Liver (tissue), 8 donors: ENCODE measurements at regions not wholly inside any gene's neighbourhood (a gene's known extent, or its start where the extent isn't known, plus 50 kb on each side); places are given as distances from the start of the nearest gene placed in this dataset.

Experiments used
- DNase-seq: peaks from one replicate; pipeline ENCODE4 v3.0.0-alpha.2; 2017; ENCODE audit warnings: low spot score
- H3K27ac ChIP-seq, 2 donors: one replicate each; pipeline ENCODE4 v1.7.0; 2013; ENCODE audit warnings: inconsistent platforms in 2 of 2, low read length in 2 of 2, control low read depth in 1 of 2, low read depth in 1 of 2, mild to moderate bottlenecking in 1 of 2
- H3K27me3 ChIP-seq, 4 donors: one replicate each; pipeline versions ENCODE4 v1.6.1 to v1.7.0; 2013; ENCODE audit warnings: low read length in 3 of 4, inconsistent platforms in 1 of 4, mild to moderate bottlenecking in 1 of 4, moderate library complexity in 1 of 4; ENCODE audit not compliant: control insufficient read depth in 4 of 4, insufficient read depth in 4 of 4
- H3K36me3 ChIP-seq, 4 donors: one replicate each; pipeline versions ENCODE4 v1.6.1 to v1.7.0; 2013; ENCODE audit warnings: low read length in 3 of 4, mild to moderate bottlenecking in 3 of 4, low read depth in 1 of 4, moderate library complexity in 1 of 4; ENCODE audit not compliant: control insufficient read depth in 4 of 4, insufficient read depth in 3 of 4
- H3K4me1 ChIP-seq, 4 donors: one replicate each; pipeline versions ENCODE4 v1.6.1 to v1.7.0; 2013; ENCODE audit warnings: low read length in 3 of 4, mild to moderate bottlenecking in 3 of 4, moderate library complexity in 1 of 4; ENCODE audit not compliant: control insufficient read depth in 4 of 4, insufficient read depth in 4 of 4
- H3K4me3 ChIP-seq, 3 donors: one replicate each; pipeline versions ENCODE4 v1.6.1 to v1.7.0; 2013; ENCODE audit warnings: low read length in 3 of 3, control low read depth in 1 of 3, low read depth in 1 of 3, mild to moderate bottlenecking in 1 of 3
- H3K9ac ChIP-seq, 2 donors: one replicate each; pipeline ENCODE4 v1.7.0; 2013; ENCODE audit warnings: low read length in 2 of 2, mild to moderate bottlenecking in 2 of 2, moderate library complexity in 2 of 2, control low read depth in 1 of 2, low read depth in 1 of 2
- H3K9me3 ChIP-seq, 4 donors: one replicate each; pipeline versions ENCODE4 v1.6.1 to v1.7.0; 2013; ENCODE audit warnings: low read length in 3 of 4; ENCODE audit not compliant: control insufficient read depth in 4 of 4
- CTCF ChIP-seq: fragments of 150-350 bp; IDR thresholded peaks from 2 replicates; pipeline ENCODE4 v1.5.1; 2017; ENCODE audit warnings: improper control_type of control experiment, low read depth, low read length; ENCODE audit not compliant: missing input control
- EGR1 ChIP-seq, 2 donors: IDR thresholded peaks; 2 replicates each; pipeline ENCODE4 v1.6.1; 2016 to 2018; ENCODE audit warnings: antibody characterized with exemption in 2 of 2, low read depth in 2 of 2
- FOXA1 ChIP-seq: IDR thresholded peaks from 2 replicates; pipeline ENCODE4 v1.6.1; 2016; ENCODE audit warnings: antibody characterized with exemption
- FOXA2 ChIP-seq: IDR thresholded peaks from 2 replicates; pipeline ENCODE4 v1.6.1; 2016; ENCODE audit warnings: antibody characterized with exemption
- GABPA ChIP-seq, 2 donors: IDR thresholded peaks in 1 of 2; conservative IDR thresholded peaks in 1 of 2; 2 replicates each; pipeline ENCODE4 v1.6.1; 2016; ENCODE audit warnings: antibody characterized with exemption in 2 of 2, mild to moderate bottlenecking in 1 of 2, moderate library complexity in 1 of 2
- HNF4A ChIP-seq, 2 donors: conservative IDR thresholded peaks; 2 replicates each; pipeline ENCODE4 v1.6.1; 2016; ENCODE audit warnings: antibody characterized with exemption in 2 of 2, mild to moderate bottlenecking in 2 of 2
- HNF4G ChIP-seq: IDR thresholded peaks from 2 replicates; pipeline ENCODE4 v1.6.1; 2016; ENCODE audit warnings: antibody characterized with exemption
- MAX ChIP-seq: IDR thresholded peaks from 2 replicates; pipeline ENCODE4 v1.6.1; 2016; ENCODE audit warnings: antibody characterized with exemption
- NR2F2 ChIP-seq: IDR thresholded peaks from 2 replicates; pipeline ENCODE4 v1.6.1; 2016; ENCODE audit warnings: antibody characterized with exemption
- RAD21 ChIP-seq, 2 donors: IDR thresholded peaks; 2 replicates each; pipeline ENCODE4 v1.6.1; 2016; ENCODE audit warnings: antibody characterized with exemption in 2 of 2, mild to moderate bottlenecking in 2 of 2
- RXRA ChIP-seq, 2 donors: IDR thresholded peaks; 2 replicates each; pipeline ENCODE4 v1.6.1; 2017 to 2018; ENCODE audit warnings: antibody characterized with exemption in 2 of 2, mild to moderate bottlenecking in 1 of 2
- TAF1 ChIP-seq: conservative IDR thresholded peaks from 2 replicates; pipeline ENCODE4 v1.6.1; 2016; ENCODE audit warnings: antibody characterized with exemption, mild to moderate bottlenecking
- YY1 ChIP-seq: IDR thresholded peaks from 2 replicates; pipeline ENCODE4 v1.6.1; 2016; ENCODE audit warnings: antibody characterized with exemption, mild to moderate bottlenecking
- WGBS: extraction: QIAGEN DNeasy Blood & Tissue Kit; methylation state at CpG from one replicate; pipeline ENCODE4 v1.1.7; 2013; 5-methylcytosine and 5-hydroxymethylcytosine counted together
- TF ChIP-seq, protein P1 (sequence below): IDR thresholded peaks from 2 replicates; pipeline ENCODE4 v1.6.1; 2016; ENCODE audit warnings: antibody characterized with exemption, mild to moderate bottlenecking
- donor health status: healthy.
- donor health status: healthy.
- donor health status: healthy.
- donor health status: healthy.
- donor health status: healthy.

- Histone ChIP-seq H3K27ac (no peak overlapping the region), H3K4me1 (peaks cover 0 to 2% (median 0%) of the 10 kb centered on the region in 4 donors)
- no peak for DNase-seq
These were observed 391.0 kb downstream of the TMEM232 start for GRCh38 chr5:110335361-110336066.

DNA sequence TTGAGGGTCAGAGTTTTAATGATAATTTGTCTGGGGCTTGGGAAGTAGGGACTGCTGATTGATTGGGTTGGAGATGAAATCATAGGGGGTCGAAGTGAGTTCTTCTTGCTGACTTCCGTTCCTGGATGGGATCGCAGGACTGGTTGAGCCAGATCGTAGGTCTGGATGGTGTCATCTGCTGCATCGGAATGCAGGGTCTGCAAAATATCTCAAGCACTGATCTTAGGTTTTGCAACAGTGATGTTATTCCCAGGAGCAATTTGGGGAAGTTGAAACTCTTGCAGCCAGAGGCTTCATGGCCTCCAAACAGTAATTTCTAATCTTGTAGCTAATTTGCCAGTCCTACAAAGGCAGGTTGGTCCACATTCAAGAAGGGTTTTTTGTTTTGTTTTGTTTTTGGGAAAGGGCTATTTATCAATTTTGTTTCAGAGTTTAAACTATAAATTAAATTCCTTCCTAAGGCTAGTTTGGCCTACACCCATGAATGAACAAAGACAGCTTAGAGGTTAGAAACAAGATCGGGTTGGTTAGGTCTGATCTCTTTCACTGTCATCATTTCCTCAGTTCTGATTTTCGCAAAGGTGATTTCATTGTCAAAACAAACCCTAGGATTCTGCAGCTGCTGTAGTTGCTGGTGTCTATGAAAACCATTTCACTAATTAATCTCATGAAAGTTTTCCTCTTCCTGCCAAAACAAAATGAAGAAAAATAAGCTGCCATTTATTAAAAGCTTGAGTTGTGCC lies 388.0 kb downstream of the TMEM232 start:
- TF ChIP-seq GABPA (IDR thresholded peaks at IDR 0.05 in 1 of 2, conservative IDR thresholded peaks at IDR 0.05 in 1 of 2): no peak
- TF ChIP-seq FOXA2: no peak
- TF ChIP-seq FOXA1: no peak
- TF ChIP-seq EGR1 (IDR thresholded peaks at IDR 0.05; ENCODE audit: low read depth in 2 of 2): no peak
- TF ChIP-seq CTCF: no peak
- TF ChIP-seq YY1: no peak
- TF ChIP-seq HNF4A (conservative IDR thresholded peaks at IDR 0.05): no peak
- no peak for TF ChIP-seq HNF4G
- no peak for TF ChIP-seq NR2F2
- TF ChIP-seq MAX: no peak
- TF ChIP-seq RAD21 (IDR thresholded peaks at IDR 0.05): no peak
- H3K27me3 ChIP-seq: no peaks in the 10 kb centered on the region
- H3K9me3 ChIP-seq: no peaks in the 10 kb centered on the region
- peaks cover 0 to 2% (median under 1%) of the 10 kb centered on the region in 4 donors for H3K4me1 ChIP-seq
- no peak overlapping the region for H3K9ac ChIP-seq
- no peak overlapping the region for H3K4me3 ChIP-seq
- no peaks in the 10 kb centered on the region for H3K36me3 ChIP-seq
- WGBS: 81% methylated on average over 7 of the region's 7 CpGs
- no peak overlapping the region for H3K27ac ChIP-seq
- no peak for DNase-seq

More at GRCh38 chr5:110335361-110336066, 391.0 kb downstream of the TMEM232 start:
- H3K9me3 ChIP-seq: no peaks in the 10 kb centered on the region
- no peak overlapping the region for H3K9ac ChIP-seq
- H3K4me3 ChIP-seq: no peak overlapping the region
- no peaks in the 10 kb centered on the region for H3K27me3 ChIP-seq
- no peaks in the 10 kb centered on the region for H3K36me3 ChIP-seq
- TF ChIP-seq RXRA (IDR thresholded peaks at IDR 0.05) (no peak), NR2F2 (no peak), HNF4G (no peak), EGR1 (IDR thresholded peaks at IDR 0.05; ENCODE audit: low read depth in 2 of 2) (no peak), HNF4A (conservative IDR thresholded peaks at IDR 0.05) (no peak), CTCF (no peak), FOXA2 (no peak), GABPA (IDR thresholded peaks at IDR 0.05 in 1 of 2, conservative IDR thresholded peaks at IDR 0.05 in 1 of 2) (no peak), MAX (no peak), TAF1 (no peak)
- TF ChIP-seq, protein P1, sequence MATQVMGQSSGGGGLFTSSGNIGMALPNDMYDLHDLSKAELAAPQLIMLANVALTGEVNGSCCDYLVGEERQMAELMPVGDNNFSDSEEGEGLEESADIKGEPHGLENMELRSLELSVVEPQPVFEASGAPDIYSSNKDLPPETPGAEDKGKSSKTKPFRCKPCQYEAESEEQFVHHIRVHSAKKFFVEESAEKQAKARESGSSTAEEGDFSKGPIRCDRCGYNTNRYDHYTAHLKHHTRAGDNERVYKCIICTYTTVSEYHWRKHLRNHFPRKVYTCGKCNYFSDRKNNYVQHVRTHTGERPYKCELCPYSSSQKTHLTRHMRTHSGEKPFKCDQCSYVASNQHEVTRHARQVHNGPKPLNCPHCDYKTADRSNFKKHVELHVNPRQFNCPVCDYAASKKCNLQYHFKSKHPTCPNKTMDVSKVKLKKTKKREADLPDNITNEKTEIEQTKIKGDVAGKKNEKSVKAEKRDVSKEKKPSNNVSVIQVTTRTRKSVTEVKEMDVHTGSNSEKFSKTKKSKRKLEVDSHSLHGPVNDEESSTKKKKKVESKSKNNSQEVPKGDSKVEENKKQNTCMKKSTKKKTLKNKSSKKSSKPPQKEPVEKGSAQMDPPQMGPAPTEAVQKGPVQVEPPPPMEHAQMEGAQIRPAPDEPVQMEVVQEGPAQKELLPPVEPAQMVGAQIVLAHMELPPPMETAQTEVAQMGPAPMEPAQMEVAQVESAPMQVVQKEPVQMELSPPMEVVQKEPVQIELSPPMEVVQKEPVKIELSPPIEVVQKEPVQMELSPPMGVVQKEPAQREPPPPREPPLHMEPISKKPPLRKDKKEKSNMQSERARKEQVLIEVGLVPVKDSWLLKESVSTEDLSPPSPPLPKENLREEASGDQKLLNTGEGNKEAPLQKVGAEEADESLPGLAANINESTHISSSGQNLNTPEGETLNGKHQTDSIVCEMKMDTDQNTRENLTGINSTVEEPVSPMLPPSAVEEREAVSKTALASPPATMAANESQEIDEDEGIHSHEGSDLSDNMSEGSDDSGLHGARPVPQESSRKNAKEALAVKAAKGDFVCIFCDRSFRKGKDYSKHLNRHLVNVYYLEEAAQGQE: no peak
- 71% methylated on average over 4 of the region's 4 CpGs for WGBS
